ENCODE measurements at regions not wholly inside any gene's neighbourhood (a gene's known extent, or its start where the extent isn't known, plus 50 kb on each side); places are given as distances from the start of the nearest gene placed in this dataset.

- Mint-ChIP-seq H3K27ac (no peak overlapping the region), H3K4me1 (ENCODE audit: low read depth) (peaks cover under 1% of the 10 kb centered on the region), H3K4me3 (ENCODE audit: low read depth) (no peak overlapping the region), H3K27me3 (peaks cover 3% of the 10 kb centered on the region), H3K36me3 (ENCODE audit: insufficient read depth) (no peaks in the 10 kb centered on the region), H3K9me3 (ENCODE audit: low read depth) (no peaks in the 10 kb centered on the region)
- DNase-seq (ENCODE audit: low spot score, unreplicated experiment), result no peak
- no peak for TF ChIP-seq CTCF (IDR thresholded peaks at IDR 0.05; ENCODE audit: unreplicated experiment)
Measured at GRCh38 chrX:125101971-125102755, 217.5 kb upstream of the TEX13C start.

- no peak for DNase-seq (ENCODE audit: low spot score, unreplicated experiment)
- Mint-ChIP-seq H3K27ac (no peak overlapping the region), H3K4me3 (ENCODE audit: low read depth) (no peak overlapping the region), H3K36me3 (ENCODE audit: insufficient read depth) (no peaks in the 10 kb centered on the region), H3K9me3 (ENCODE audit: low read depth) (no peaks in the 10 kb centered on the region), H3K4me1 (ENCODE audit: low read depth) (no peaks in the 10 kb centered on the region), H3K27me3 (peaks cover 3% of the 10 kb centered on the region)
- TF ChIP-seq CTCF (IDR thresholded peaks at IDR 0.05; ENCODE audit: unreplicated experiment), result no peak
Measured at GRCh38 chrX:125103693-125104092, 216.0 kb upstream of the TEX13C start.

- Mint-ChIP-seq H3K27me3 (peaks cover 3% of the 10 kb centered on the region), H3K27ac (no peak overlapping the region), H3K9me3 (ENCODE audit: low read depth) (peaks cover 3% of the 10 kb centered on the region), H3K4me1 (ENCODE audit: low read depth) (peaks cover 2% of the 10 kb centered on the region), H3K4me3 (ENCODE audit: low read depth) (no peak overlapping the region), H3K36me3 (ENCODE audit: insufficient read depth) (no peaks in the 10 kb centered on the region)
- TF ChIP-seq CTCF (IDR thresholded peaks at IDR 0.05; ENCODE audit: unreplicated experiment), result no peak
- DNase-seq (ENCODE audit: low spot score, unreplicated experiment), result no peak
Measured at GRCh38 chrX:125108921-125109320, 210.8 kb upstream of the TEX13C start.

GRCh38 chrX:125131164-125131563, 188.5 kb upstream of the TEX13C start:
- TF ChIP-seq CTCF (IDR thresholded peaks at IDR 0.05; ENCODE audit: unreplicated experiment), result peak; percentile 60
- no peak for DNase-seq (ENCODE audit: low spot score, unreplicated experiment)
- Mint-ChIP-seq H3K27ac (no peak overlapping the region), H3K27me3 (no peaks in the 10 kb centered on the region), H3K36me3 (ENCODE audit: insufficient read depth) (no peaks in the 10 kb centered on the region), H3K4me3 (ENCODE audit: low read depth) (no peak overlapping the region), H3K4me1 (ENCODE audit: low read depth) (no peaks in the 10 kb centered on the region), H3K9me3 (ENCODE audit: low read depth) (peaks cover 6% of the 10 kb centered on the region)

GRCh38 chrX:125132274-125132673, 187.4 kb upstream of the TEX13C start:
- H3K4me1 Mint-ChIP-seq (ENCODE audit: low read depth), result no peaks in the 10 kb centered on the region

More at GRCh38 chrX:125132274-125132673, 187.4 kb upstream of the TEX13C start:
- TF ChIP-seq CTCF (IDR thresholded peaks at IDR 0.05; ENCODE audit: unreplicated experiment), result peak; percentile 55
- H3K36me3 Mint-ChIP-seq (ENCODE audit: insufficient read depth), result no peaks in the 10 kb centered on the region
- H3K4me3 Mint-ChIP-seq (ENCODE audit: low read depth), result no peak overlapping the region
- no peak for DNase-seq (ENCODE audit: low spot score, unreplicated experiment)
- H3K9me3 Mint-ChIP-seq (ENCODE audit: low read depth), result peaks cover 6% of the 10 kb centered on the region
- no peaks in the 10 kb centered on the region for H3K27me3 Mint-ChIP-seq
- no peak overlapping the region for H3K27ac Mint-ChIP-seq
